ENCODE measurements at regions not wholly inside any gene's neighbourhood (a gene's known extent, or its start where the extent isn't known, plus 50 kb on each side); places are given as distances from the start of the nearest gene placed in this dataset.
"Not testable (repeated sequence)": the region's sequence is repeated elsewhere in the genome, so short reads cannot be mapped to it uniquely, and the experiment has no call there.

DNA sequence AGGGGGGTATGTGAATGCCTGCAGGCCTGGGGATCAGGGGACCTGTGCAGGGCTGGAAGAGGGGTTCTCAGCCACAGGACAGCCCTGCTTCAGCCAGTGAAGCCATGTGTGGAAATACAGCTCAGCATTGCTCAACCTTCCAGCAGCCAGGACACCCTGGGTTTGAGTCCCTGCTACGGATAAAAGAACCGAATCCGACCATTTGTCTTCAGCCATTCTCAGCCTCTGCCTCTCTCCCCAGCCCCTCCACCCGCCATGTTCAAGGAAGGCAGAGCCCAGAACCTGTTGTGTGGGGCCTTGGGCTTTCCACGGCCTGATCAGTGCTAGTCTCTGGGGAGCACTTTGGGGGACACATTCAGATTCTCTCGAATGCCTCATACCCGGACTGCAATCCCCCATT lies 337.5 kb downstream of the PREX1 start:
- TF ChIP-seq, protein P1, sequence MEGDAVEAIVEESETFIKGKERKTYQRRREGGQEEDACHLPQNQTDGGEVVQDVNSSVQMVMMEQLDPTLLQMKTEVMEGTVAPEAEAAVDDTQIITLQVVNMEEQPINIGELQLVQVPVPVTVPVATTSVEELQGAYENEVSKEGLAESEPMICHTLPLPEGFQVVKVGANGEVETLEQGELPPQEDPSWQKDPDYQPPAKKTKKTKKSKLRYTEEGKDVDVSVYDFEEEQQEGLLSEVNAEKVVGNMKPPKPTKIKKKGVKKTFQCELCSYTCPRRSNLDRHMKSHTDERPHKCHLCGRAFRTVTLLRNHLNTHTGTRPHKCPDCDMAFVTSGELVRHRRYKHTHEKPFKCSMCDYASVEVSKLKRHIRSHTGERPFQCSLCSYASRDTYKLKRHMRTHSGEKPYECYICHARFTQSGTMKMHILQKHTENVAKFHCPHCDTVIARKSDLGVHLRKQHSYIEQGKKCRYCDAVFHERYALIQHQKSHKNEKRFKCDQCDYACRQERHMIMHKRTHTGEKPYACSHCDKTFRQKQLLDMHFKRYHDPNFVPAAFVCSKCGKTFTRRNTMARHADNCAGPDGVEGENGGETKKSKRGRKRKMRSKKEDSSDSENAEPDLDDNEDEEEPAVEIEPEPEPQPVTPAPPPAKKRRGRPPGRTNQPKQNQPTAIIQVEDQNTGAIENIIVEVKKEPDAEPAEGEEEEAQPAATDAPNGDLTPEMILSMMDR (IDR thresholded peaks at IDR 0.05) = not testable (repeated sequence)
- TF ChIP-seq POLR2A (IDR thresholded peaks at IDR 0.05) = not testable (repeated sequence)
